ENCODE measurements at regions not wholly inside any gene's neighbourhood (a gene's known extent, or its start where the extent isn't known, plus 50 kb on each side); places are given as distances from the start of the nearest gene placed in this dataset.

DNA sequence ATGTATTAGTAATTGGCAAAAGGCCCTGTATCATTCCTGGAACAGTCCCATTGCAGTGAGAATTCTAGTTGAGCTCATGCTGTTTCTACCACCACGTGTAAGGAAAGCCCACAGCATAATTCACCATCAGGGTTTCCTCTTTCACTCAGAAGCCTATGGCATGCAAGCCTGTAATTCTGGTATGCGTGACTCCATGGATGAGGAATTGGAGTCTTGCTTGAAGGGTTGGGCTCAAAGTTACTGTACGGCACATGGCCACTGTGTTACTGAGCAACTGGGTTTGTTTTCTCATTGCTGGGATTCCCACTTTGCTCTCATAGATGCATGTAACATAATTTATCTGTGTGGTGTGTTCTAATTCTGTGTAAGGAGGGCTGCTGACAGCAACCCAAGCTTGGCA, 132.3 kb upstream of the NR3C2 start:
- CTCF ChIA-PET (ENCODE audit: low intra/inter-chr PET ratio, low total read pairs) = no interaction called here
- Histone ChIP-seq H3K9me3 (ENCODE audit: low read length) (peaks cover 9% of the 10 kb centered on the region; the same call in 1 of the 2 replicates), H3K79me2 (ENCODE audit: insufficient read depth, low read length) (no peaks in the 10 kb centered on the region), H4K20me1 (ENCODE audit: insufficient read depth, low read length) (no peaks in the 10 kb centered on the region), H3K27me3 (ENCODE audit: control insufficient read depth in 1 of 2, insufficient read depth in 2 of 2, low read length in 2 of 2) (no peaks in the 10 kb centered on the region), H3K9ac (ENCODE audit: insufficient read depth, low read depth, low read length) (no peak overlapping the region), H3K4me2 (ENCODE audit: low read depth, low read length) (no peak overlapping the region), H3K36me3 (replicated peaks in 1 of 2; ENCODE audit: control insufficient read depth in 1 of 2, insufficient read depth in 2 of 2, low read length in 2 of 2) (no peaks in the 10 kb centered on the region), H2AFZ (ENCODE audit: low read length) (no peak overlapping the region), H3K27ac (ENCODE audit: extremely low read length, insufficient read depth, low read length) (no peak overlapping the region), H3K4me1 (ENCODE audit: insufficient read depth, low read length) (no peaks in the 10 kb centered on the region), H3K4me3 (replicated peaks in 1 of 3; ENCODE audit: insufficient read depth in 1 of 3, low read depth in 2 of 3, low read length in 3 of 3) (no peak overlapping the region)
- BruUV-seq (replicated peaks) = no TSS peak
- POLR2A ChIA-PET = no interaction called here
- intact Hi-C loops (cut with micrococcal nuclease; ENCODE audit: unreplicated experiment) (no loop called here), in situ Hi-C loops (cut with HindIII; ENCODE audit: extremely low pct_ligation_motif_present, low pct_unique_long_range_greater_than_20kb) (no loop called here)
- ATAC-seq (no peak), FAIRE-seq (no peak), DNase-seq (ENCODE audit: low spot score) (no peak)
- 0% methylated on average over 2 of the region's 3 CpGs for WGBS (ENCODE audit: low lambda C conversion rate)
- TF ChIP-seq CREBL2 (CRISPR knock-in tag; IDR thresholded peaks at IDR 0.05; ENCODE audit: borderline replicate concordance) (no peak), HDAC1 (CRISPR knock-in tag; IDR thresholded peaks at IDR 0.05) (no peak), SMC3 (IDR thresholded peaks at IDR 0.05; ENCODE audit: low read length) (no peak), KLF16 (CRISPR knock-in tag; IDR thresholded peaks at IDR 0.05) (no peak), CENPX (CRISPR knock-in tag; IDR thresholded peaks at IDR 0.05) (no peak), ZNF513 (CRISPR knock-in tag; conservative IDR thresholded peaks at IDR 0.05) (no peak), SAFB2 (CRISPR knock-in tag; IDR thresholded peaks at IDR 0.05; ENCODE audit: borderline replicate concordance, low read depth) (no peak), HOXA5 (CRISPR knock-in tag; IDR thresholded peaks at IDR 0.05) (no peak), NPAS2 (CRISPR knock-in tag; IDR thresholded peaks at IDR 0.05; ENCODE audit: borderline replicate concordance) (no peak)
- TF ChIP-seq, protein P1, sequence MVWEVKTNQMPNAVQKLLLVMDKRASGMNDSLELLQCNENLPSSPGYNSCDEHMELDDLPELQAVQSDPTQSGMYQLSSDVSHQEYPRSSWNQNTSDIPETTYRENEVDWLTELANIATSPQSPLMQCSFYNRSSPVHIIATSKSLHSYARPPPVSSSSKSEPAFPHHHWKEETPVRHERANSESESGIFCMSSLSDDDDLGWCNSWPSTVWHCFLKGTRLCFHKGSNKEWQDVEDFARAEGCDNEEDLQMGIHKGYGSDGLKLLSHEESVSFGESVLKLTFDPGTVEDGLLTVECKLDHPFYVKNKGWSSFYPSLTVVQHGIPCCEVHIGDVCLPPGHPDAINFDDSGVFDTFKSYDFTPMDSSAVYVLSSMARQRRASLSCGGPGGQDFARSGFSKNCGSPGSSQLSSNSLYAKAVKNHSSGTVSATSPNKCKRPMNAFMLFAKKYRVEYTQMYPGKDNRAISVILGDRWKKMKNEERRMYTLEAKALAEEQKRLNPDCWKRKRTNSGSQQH (CRISPR knock-in tag; IDR thresholded peaks at IDR 0.05; ENCODE audit: low read depth) = no peak
- TF ChIP-seq, protein P2, sequence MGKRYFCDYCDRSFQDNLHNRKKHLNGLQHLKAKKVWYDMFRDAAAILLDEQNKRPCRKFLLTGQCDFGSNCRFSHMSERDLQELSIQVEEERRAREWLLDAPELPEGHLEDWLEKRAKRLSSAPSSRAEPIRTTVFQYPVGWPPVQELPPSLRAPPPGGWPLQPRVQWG (CRISPR knock-in tag; IDR thresholded peaks at IDR 0.05; ENCODE audit: borderline replicate concordance, low read depth) = no peak

Data from HepG2 (cell line).